Endothelial cell of umbilical vein (primary cell): ENCODE measurements at regions not wholly inside any gene's neighbourhood (a gene's known extent, or its start where the extent isn't known, plus 50 kb on each side); places are given as distances from the start of the nearest gene placed in this dataset.

Experiments used
- BruUV-seq: library from RNA; stranded (reverse); fragments of 400-500 nt; replicated peaks from 2 replicates; lab custom pipeline; 2021; lab: Mats Ljungman, UMichigan
- CTCF ChIA-PET: fragments of 300-600, 350-600 bp; sonication (Branson Sonifier 250); formaldehyde crosslinking; loops from one replicate; lab custom pipeline; 2021; ENCODE audit warnings: antibody characterized with exemption, inconsistent platforms; lab: Charles Lee
- POLR2A ChIA-PET: fragments of 300-600, 350-600 bp; sonication (Branson Sonifier 250); formaldehyde crosslinking; loops from one replicate; lab custom pipeline; 2021; ENCODE audit warnings: antibody characterized with exemption, inconsistent platforms; lab: Charles Lee
- DNase-seq: peaks from one replicate; pipeline ENCODE4 v3.0.0-alpha.2; 2011; ENCODE audit warnings: low read depth, low spot score
- FAIRE-seq: peaks from 2 replicates; lab custom pipeline; 2011; peaks lifted over from hg19 to GRCh38; lab: Jason Lieb, UNC
- H2AFZ ChIP-seq: 2 replicates; pipeline ENCODE4 v1.6.0; 2012; ENCODE audit warnings: low read depth, low read length, control low read depth, inconsistent platforms
- H3K27ac ChIP-seq: 2 replicates; pipeline ENCODE4 v1.5.1; 2011; ENCODE audit warnings: low read depth, mild to moderate bottlenecking, control low read depth, low read length, moderate library complexity; ENCODE audit not compliant: insufficient read depth
- H3K27me3 ChIP-seq, 2 experiments: 2 replicates each; pipeline versions ENCODE4 v1.6.0 to v1.6.1; 2011; ENCODE audit warnings: low read length in 2 of 2, mixed read lengths in 1 of 2; ENCODE audit not compliant: control insufficient read depth in 2 of 2, insufficient read depth in 2 of 2
- H3K36me3 ChIP-seq, 2 experiments: 2 replicates in 1 of 2; 3 replicates in 1 of 2; pipeline ENCODE4 v1.5.1; 2011; ENCODE audit warnings: low read length in 2 of 2, mild to moderate bottlenecking in 1 of 2, moderate library complexity in 1 of 2; ENCODE audit not compliant: control insufficient read depth in 2 of 2, insufficient read depth in 2 of 2; ENCODE audit errors: extremely low read depth in 1 of 2
- H3K4me1 ChIP-seq: 3 replicates; pipeline ENCODE4 v1.5.1; 2011; ENCODE audit warnings: mild to moderate bottlenecking, low read length; ENCODE audit not compliant: control insufficient read depth, insufficient read depth; ENCODE audit errors: extremely low read depth
- H3K4me2 ChIP-seq: 2 replicates; pipeline ENCODE4 v1.6.1; 2011; ENCODE audit warnings: low read length, control low read depth, mixed read lengths; ENCODE audit not compliant: insufficient read depth
- H3K4me3 ChIP-seq, 3 experiments: fragments of 200-600 bp in 1 of 3; sonication (generic), shearing (Covaris generic) in 1 of 3; replicated peaks in 1 of 3; 2 replicates each; pipeline ENCODE4 v1.5.1; 2011 to 2016; ENCODE audit warnings: control low read depth in 3 of 3, low read length in 3 of 3, mild to moderate bottlenecking in 2 of 3, inconsistent platforms in 1 of 3, low read depth in 1 of 3, moderate library complexity in 1 of 3; ENCODE audit not compliant: insufficient read depth in 1 of 3
- H3K79me2 ChIP-seq: 2 replicates; pipeline ENCODE4 v1.6.0; 2012; ENCODE audit warnings: low read length, inconsistent platforms; ENCODE audit not compliant: control insufficient read depth, insufficient read depth
- H3K9ac ChIP-seq: replicated peaks from 2 replicates; pipeline ENCODE3; 2011; ENCODE audit warnings: low read length, control low read depth; ENCODE audit not compliant: insufficient read depth; ENCODE audit errors: extremely low read depth
- H3K9me1 ChIP-seq: replicated peaks from 3 replicates; pipeline ENCODE4 v1.6.0; 2011; ENCODE audit warnings: mild to moderate bottlenecking, low read length; ENCODE audit not compliant: control insufficient read depth, insufficient read depth; ENCODE audit errors: extremely low read depth
- H3K9me3 ChIP-seq: replicated peaks from 2 replicates; pipeline ENCODE4 v1.5.1; 2012; ENCODE audit warnings: low read length, inconsistent platforms; ENCODE audit not compliant: control insufficient read depth, insufficient read depth
- H4K20me1 ChIP-seq: replicated peaks from 2 replicates; pipeline ENCODE3; 2011; ENCODE audit warnings: mild to moderate bottlenecking, low read length; ENCODE audit not compliant: control insufficient read depth, insufficient read depth; ENCODE audit errors: extremely low read depth
- EZH2 ChIP-seq: IDR thresholded peaks from 2 replicates; pipeline ENCODE4 v1.6.1; 2012; ENCODE audit warnings: borderline replicate concordance, low read depth, mild to moderate bottlenecking, moderate library complexity, low read length, inconsistent platforms; ENCODE audit not compliant: severe bottlenecking
- FOS ChIP-seq: IDR thresholded peaks from 2 replicates; pipeline ENCODE4 v1.6.1; 2011; ENCODE audit warnings: mild to moderate bottlenecking, low read length, moderate library complexity, borderline replicate concordance; ENCODE audit not compliant: insufficient read depth
- GATA2 ChIP-seq: IDR thresholded peaks from 2 replicates; pipeline ENCODE4 v1.7.0; 2011; ENCODE audit warnings: low read depth, mild to moderate bottlenecking, moderate library complexity, mixed read lengths, low read length; ENCODE audit not compliant: insufficient read length, insufficient read depth
- JUN ChIP-seq: IDR thresholded peaks from 2 replicates; pipeline ENCODE4 v1.6.1; 2011; ENCODE audit warnings: borderline replicate concordance, low read depth; ENCODE audit not compliant: insufficient read length, insufficient read depth
- MYC ChIP-seq: IDR thresholded peaks from one replicate; pipeline ENCODE4 v1.6.1; 2011; ENCODE audit warnings: mild to moderate bottlenecking, low read depth, low read length
- POLR2A ChIP-seq: IDR thresholded peaks from 2 replicates; pipeline ENCODE4 v1.6.1; 2012; ENCODE audit warnings: low read depth, mild to moderate bottlenecking, control low read depth, low read length
- POLR2AphosphoS5 ChIP-seq: IDR thresholded peaks from 2 replicates; pipeline ENCODE4 v1.6.1; 2012; ENCODE audit warnings: low read depth, mild to moderate bottlenecking, control low read depth, low read length, moderate library complexity; ENCODE audit not compliant: insufficient read depth
- dilution Hi-C: fragments of 300-500 bp; cut with MboI; formaldehyde crosslinking; loops from one replicate; pipeline ENCODE4 v1.15.0; 2019; ENCODE audit warnings: low sequenced_read_pairs; ENCODE audit not compliant: extremely low pct_ligation_motif_present
- intact Hi-C: fragments of 100-400 bp; cut with micrococcal nuclease; formaldehyde crosslinking; loops from one replicate; pipeline ENCODE4 v1.10.0; 2022
- TF ChIP-seq, protein P1 (sequence below): IDR thresholded peaks from 2 replicates; pipeline ENCODE4 v1.6.1; 2011; ENCODE audit not compliant: insufficient read depth, insufficient read length
- TF ChIP-seq, protein P2 (sequence below), 2 donors: IDR thresholded peaks; 1 replicate in 1 of 2; 2 replicates in 1 of 2; pipeline ENCODE4 v1.5.1; 2011; ENCODE audit warnings: low read length in 2 of 2, mild to moderate bottlenecking in 2 of 2, moderate library complexity in 2 of 2, control low read depth in 1 of 2, inconsistent platforms in 1 of 2, low read depth in 1 of 2; ENCODE audit not compliant: insufficient read depth in 1 of 2; ENCODE audit errors: extremely low read depth in 1 of 2

GRCh38 chr7:50854247-50854646 is 71.6 kb upstream of the GRB10 start:
- intact Hi-C loops, result no loop called here
- Histone ChIP-seq H3K9me1 (no peaks in the 10 kb centered on the region), H3K79me2 (no peaks in the 10 kb centered on the region), H3K27ac (no peak overlapping the region), H3K4me2 (no peak overlapping the region), H3K9me3 (no peaks in the 10 kb centered on the region), H4K20me1 (no peaks in the 10 kb centered on the region), H3K27me3 (peaks cover 0 to 1% of the 10 kb centered on the region in 2 experiments), H3K9ac (no peak overlapping the region), H3K4me1 (no peaks in the 10 kb centered on the region), H2AFZ (no peak overlapping the region), H3K36me3 (no peaks in the 10 kb centered on the region), H3K4me3 (no peak overlapping the region)
- dilution Hi-C loops, result no loop called here
- TF ChIP-seq, protein P1, sequence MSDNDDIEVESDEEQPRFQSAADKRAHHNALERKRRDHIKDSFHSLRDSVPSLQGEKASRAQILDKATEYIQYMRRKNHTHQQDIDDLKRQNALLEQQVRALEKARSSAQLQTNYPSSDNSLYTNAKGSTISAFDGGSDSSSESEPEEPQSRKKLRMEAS, result no peak
- TF ChIP-seq POLR2AphosphoS5 (no peak), POLR2A (no peak), GATA2 (no peak), MYC (no peak), EZH2 (no peak), JUN (no peak), FOS (no peak)
- TF ChIP-seq, protein P2, sequence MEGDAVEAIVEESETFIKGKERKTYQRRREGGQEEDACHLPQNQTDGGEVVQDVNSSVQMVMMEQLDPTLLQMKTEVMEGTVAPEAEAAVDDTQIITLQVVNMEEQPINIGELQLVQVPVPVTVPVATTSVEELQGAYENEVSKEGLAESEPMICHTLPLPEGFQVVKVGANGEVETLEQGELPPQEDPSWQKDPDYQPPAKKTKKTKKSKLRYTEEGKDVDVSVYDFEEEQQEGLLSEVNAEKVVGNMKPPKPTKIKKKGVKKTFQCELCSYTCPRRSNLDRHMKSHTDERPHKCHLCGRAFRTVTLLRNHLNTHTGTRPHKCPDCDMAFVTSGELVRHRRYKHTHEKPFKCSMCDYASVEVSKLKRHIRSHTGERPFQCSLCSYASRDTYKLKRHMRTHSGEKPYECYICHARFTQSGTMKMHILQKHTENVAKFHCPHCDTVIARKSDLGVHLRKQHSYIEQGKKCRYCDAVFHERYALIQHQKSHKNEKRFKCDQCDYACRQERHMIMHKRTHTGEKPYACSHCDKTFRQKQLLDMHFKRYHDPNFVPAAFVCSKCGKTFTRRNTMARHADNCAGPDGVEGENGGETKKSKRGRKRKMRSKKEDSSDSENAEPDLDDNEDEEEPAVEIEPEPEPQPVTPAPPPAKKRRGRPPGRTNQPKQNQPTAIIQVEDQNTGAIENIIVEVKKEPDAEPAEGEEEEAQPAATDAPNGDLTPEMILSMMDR (IDR thresholded peaks at IDR 0.05; ENCODE audit: extremely low read depth in 1 of 2, insufficient read depth in 1 of 2, low read depth in 1 of 2, low read length in 2 of 2), result no peak
- no peak for DNase-seq
- BruUV-seq, result no TSS peak
- ChIA-PET CTCF (no interaction called here), POLR2A (no interaction called here)
- FAIRE-seq, result no peak
